SH-SY5Y (cell line): ENCODE measurements at regions not wholly inside any gene's neighbourhood (a gene's known extent, or its start where the extent isn't known, plus 50 kb on each side); places are given as distances from the start of the nearest gene placed in this dataset.
A peak's percentile ranks its signal among the peaks of the same experiment; 100 is the strongest.

Experiments
- GATA2 ChIP-seq: IDR thresholded peaks from 2 replicates; pipeline ENCODE4 v1.6.1; 2011; ENCODE audit warnings: mild to moderate bottlenecking, low read depth, low read length
- GATA3 ChIP-seq: IDR thresholded peaks from 2 replicates; pipeline ENCODE4 v1.6.1; 2011; ENCODE audit warnings: low read depth, mild to moderate bottlenecking, low read length, moderate library complexity

GRCh38 chr9:109935406-109936087, 155.5 kb downstream of the PALM2AKAP2 start:
- TF ChIP-seq GATA3 (no peak), GATA2 (no peak)

DNA sequence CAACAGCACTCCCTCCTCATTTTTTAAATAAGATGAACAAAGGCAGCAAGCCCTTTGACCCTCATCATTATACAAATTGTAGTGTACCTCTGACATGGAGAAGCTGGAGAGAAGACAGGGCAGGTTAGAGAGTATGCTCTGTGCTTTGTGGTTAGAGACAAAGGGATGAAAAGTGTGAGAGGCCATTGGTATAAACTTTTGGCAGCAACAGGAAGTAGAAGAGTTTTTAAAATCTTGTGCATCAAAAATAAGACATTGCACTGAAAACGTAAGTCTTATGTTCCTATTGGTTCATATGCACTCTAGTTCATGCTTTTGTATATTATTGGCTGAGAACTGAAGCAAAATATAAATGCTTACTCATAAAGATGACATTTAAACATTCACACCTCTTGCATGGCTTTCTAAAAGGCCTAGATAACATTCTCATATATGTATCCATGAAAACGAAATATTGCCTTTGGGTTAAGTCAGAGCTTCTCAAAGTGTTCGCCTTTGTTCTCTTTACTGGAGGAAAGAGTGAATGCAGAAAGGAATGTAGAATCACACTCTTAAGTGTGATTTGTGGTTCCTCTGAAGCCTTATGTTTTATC, 158.0 kb downstream of the PALM2AKAP2 start:
- no peak for TF ChIP-seq GATA2
- TF ChIP-seq GATA3 = no peak

- TF ChIP-seq GATA3 (no peak), GATA2 (no peak)
Observed at GRCh38 chr9:109939698-109940342, 159.8 kb downstream of the PALM2AKAP2 start.

- TF ChIP-seq GATA3 (no peak), GATA2 (no peak)
Observed at GRCh38 chr9:109940561-109940960, 160.6 kb downstream of the PALM2AKAP2 start.

- TF ChIP-seq GATA2 = no peak
- no peak for TF ChIP-seq GATA3
Observed at GRCh38 chr9:109941771-109942170, 161.8 kb downstream of the PALM2AKAP2 start.

DNA sequence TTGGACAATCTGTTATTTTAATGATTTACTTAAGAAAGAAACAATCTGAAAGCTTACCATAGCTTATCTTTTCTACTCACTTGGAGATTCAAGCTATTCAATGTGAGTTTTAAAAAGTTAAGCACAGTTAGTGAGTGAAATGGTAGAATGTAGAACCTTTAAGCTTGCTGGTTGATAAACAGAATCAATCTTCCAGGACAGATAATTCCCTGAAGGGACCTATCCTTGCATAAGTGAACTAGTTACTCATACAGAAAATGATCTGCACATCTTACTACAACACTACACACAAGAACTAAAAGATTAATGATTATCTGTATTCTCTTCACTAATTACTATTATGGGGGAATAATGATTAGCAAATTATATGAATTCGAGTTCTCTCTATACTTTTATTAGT, 165.6 kb downstream of the PALM2AKAP2 start:
- no peak for TF ChIP-seq GATA3
- no peak for TF ChIP-seq GATA2

GRCh38 chr9:109948453-109948852, 168.5 kb downstream of the PALM2AKAP2 start:
- TF ChIP-seq GATA3 (no peak), GATA2 (no peak)

GRCh38 chr9:109950710-109951443, 170.9 kb downstream of the PALM2AKAP2 start:
- TF ChIP-seq GATA2 (no peak), GATA3 (no peak)

DNA sequence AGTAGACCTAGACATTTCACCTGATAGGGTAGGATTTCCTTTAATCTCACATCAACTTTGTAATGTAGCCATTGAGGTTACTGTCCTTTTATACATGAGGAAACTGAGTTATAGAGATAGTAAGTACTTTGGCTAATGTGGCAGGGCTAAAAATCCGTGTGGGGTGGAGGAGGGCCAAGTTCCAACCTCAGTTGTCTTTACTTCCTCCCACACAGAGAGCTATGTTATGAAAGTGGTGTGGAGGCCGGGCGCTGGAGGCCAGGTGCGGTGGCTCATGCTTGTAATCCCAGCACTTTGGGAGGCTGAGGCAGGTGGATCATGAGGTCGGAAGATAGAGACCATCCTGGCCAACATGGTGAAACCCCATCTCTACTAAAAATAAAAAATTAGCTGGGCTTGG, 173.3 kb downstream of the PALM2AKAP2 start:
- TF ChIP-seq GATA2 (no peak), GATA3 (no peak)

GRCh38 chr9:109953813-109954497, 174.0 kb downstream of the PALM2AKAP2 start:
- TF ChIP-seq GATA2 = no peak
- no peak for TF ChIP-seq GATA3

GRCh38 chr9:109956717-109957440, 176.9 kb downstream of the PALM2AKAP2 start:
- TF ChIP-seq GATA3 = no peak
- TF ChIP-seq GATA2 = peak; percentile 71; the same call in 1 of the 2 replicates

- no peak for TF ChIP-seq GATA3
- no peak for TF ChIP-seq GATA2
Observed at GRCh38 chr9:109959679-109960078, 179.7 kb downstream of the PALM2AKAP2 start.

GRCh38 chr9:109961626-109962025, 181.6 kb downstream of the PALM2AKAP2 start:
- TF ChIP-seq GATA2 = peak; percentile 31; the same call in 1 of the 2 replicates
- TF ChIP-seq GATA3 = no peak

GRCh38 chr9:109962215-109962614, 182.2 kb downstream of the PALM2AKAP2 start:
- no peak for TF ChIP-seq GATA2
